ENCODE measurements at regions not wholly inside any gene's neighbourhood (a gene's known extent, or its start where the extent isn't known, plus 50 kb on each side); places are given as distances from the start of the nearest gene placed in this dataset.

GRCh38 chr9:107675351-107676259 lies 186.0 kb upstream of the KLF4 start:
- Histone ChIP-seq H3K27me3 (replicated peaks; ENCODE audit: control insufficient read depth, insufficient read depth, low read length) (no peaks in the 10 kb centered on the region), H3K4me1 (ENCODE audit: control insufficient read depth, insufficient read depth, low read length) (peaks cover 2% of the 10 kb centered on the region), H3K36me3 (ENCODE audit: control insufficient read depth, insufficient read depth, low read length, severe bottlenecking) (no peaks in the 10 kb centered on the region), H3K4me3 (ENCODE audit: low read length) (no peak overlapping the region), H3K9ac (ENCODE audit: low read length) (no peak overlapping the region), H3K9me3 (ENCODE audit: control insufficient read depth, low read length) (no peaks in the 10 kb centered on the region)
- DNase-seq (ENCODE audit: low read depth): no peak

GRCh38 chr9:107674721-107675277 lies 185.2 kb upstream of the KLF4 start:
- Histone ChIP-seq H3K27me3 (replicated peaks; ENCODE audit: control insufficient read depth, insufficient read depth, low read length) (no peaks in the 10 kb centered on the region), H3K9ac (ENCODE audit: low read length) (no peak overlapping the region), H3K4me3 (ENCODE audit: low read length) (no peak overlapping the region), H3K9me3 (ENCODE audit: control insufficient read depth, low read length) (no peaks in the 10 kb centered on the region), H3K36me3 (ENCODE audit: control insufficient read depth, insufficient read depth, low read length, severe bottlenecking) (no peaks in the 10 kb centered on the region), H3K4me1 (ENCODE audit: control insufficient read depth, insufficient read depth, low read length) (peaks cover 2% of the 10 kb centered on the region)
- peak; percentile 40 for DNase-seq (ENCODE audit: low read depth)

DNA sequence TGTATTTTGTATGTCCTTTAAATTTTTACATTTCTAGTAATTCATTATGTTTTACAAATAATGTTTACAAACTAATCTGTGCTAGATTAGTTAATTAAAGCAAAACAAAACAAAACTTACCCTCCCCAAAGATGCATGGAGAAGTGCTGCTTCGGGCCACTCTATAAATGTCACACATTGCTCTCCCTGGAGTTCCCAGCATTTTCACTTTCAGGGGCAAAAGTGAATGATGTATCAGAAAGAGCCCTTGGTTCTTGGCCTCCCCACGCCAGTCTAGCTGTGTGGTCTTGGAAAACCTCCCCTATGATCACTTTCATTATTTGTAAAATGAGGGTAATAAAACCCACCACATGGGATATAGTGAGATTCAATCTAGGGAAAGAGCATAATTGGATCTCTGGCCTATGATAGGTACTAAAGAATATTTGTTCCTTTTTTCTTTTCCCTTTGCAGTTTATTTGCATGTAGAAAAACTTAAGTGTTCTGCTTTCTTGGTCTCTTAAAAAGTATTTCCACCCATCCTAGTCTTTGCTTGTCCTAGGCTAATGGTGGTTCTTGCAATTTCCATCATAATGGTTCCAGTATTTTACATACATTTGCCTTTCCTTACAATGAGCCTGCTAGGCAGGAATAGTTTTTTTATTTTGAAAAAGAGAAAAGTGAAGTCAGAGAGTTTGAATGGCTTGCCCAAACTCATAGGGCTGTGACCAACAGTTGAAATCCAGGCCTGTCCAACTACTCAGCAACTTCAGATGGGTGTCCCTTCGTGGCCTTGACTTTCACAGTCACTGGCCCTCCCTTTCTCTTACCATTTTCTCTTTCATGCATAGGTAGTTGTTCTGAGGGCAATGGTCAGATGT lies 184.5 kb upstream of the KLF4 start:
- H3K9ac ChIP-seq (ENCODE audit: low read length): no peak overlapping the region
- H3K27me3 ChIP-seq (replicated peaks; ENCODE audit: control insufficient read depth, insufficient read depth, low read length): no peaks in the 10 kb centered on the region
- H3K9me3 ChIP-seq (ENCODE audit: control insufficient read depth, low read length): no peaks in the 10 kb centered on the region
- H3K4me3 ChIP-seq (ENCODE audit: low read length): no peak overlapping the region
- H3K4me1 ChIP-seq (ENCODE audit: control insufficient read depth, insufficient read depth, low read length): peaks cover 2% of the 10 kb centered on the region
- no peak for DNase-seq (ENCODE audit: low read depth)
- H3K36me3 ChIP-seq (ENCODE audit: control insufficient read depth, insufficient read depth, low read length, severe bottlenecking): no peaks in the 10 kb centered on the region

DNA sequence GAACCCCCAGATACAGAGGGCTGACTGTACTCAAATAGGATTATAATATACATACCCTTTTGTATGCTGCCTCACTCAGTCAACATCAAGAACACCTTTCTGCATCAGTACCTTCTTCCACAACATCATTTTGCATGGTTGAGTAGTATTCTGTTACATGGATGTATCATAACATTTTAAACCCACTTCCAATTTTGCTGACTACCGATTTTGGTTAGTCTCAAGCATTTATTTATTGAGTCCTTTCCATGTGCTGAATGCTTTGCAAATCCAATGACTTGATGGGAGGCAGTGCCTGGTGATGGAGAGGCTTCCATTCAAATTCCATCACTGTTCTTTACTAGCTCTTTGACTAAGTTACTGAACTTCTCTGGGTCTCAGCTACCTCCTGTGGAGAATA lies 182.0 kb upstream of the KLF4 start:
- Histone ChIP-seq H3K4me3 (ENCODE audit: low read length) (no peak overlapping the region), H3K27me3 (replicated peaks; ENCODE audit: control insufficient read depth, insufficient read depth, low read length) (no peaks in the 10 kb centered on the region), H3K36me3 (ENCODE audit: control insufficient read depth, insufficient read depth, low read length, severe bottlenecking) (no peaks in the 10 kb centered on the region), H3K9me3 (ENCODE audit: control insufficient read depth, low read length) (no peaks in the 10 kb centered on the region), H3K4me1 (ENCODE audit: control insufficient read depth, insufficient read depth, low read length) (peaks cover 5% of the 10 kb centered on the region), H3K9ac (ENCODE audit: low read length) (no peak overlapping the region)
- DNase-seq (ENCODE audit: low read depth): no peak

DNA sequence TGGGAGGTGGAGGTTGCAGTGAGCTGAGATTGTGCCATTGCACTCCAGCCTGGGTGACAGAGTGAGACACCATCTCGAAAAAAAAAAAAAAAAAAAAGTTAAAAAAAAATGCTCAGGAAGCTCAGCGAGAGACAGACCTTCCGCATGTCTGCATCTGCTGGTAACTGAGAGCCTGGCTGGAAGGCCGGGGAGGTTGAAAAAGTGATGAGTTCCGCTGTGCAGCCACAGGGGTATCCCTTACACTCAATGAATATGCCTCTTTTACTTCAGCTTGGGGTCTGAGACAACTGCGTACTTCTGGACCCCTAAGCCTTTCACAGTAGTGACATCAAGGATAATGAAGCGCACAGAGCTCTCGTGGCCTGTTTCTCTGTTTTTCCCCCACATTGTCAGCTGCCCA lies 179.9 kb upstream of the KLF4 start:
- Histone ChIP-seq H3K27me3 (replicated peaks; ENCODE audit: control insufficient read depth, insufficient read depth, low read length) (no peaks in the 10 kb centered on the region), H3K36me3 (ENCODE audit: control insufficient read depth, insufficient read depth, low read length, severe bottlenecking) (no peaks in the 10 kb centered on the region)
- DNase-seq (ENCODE audit: low read depth): no peak

GRCh38 chr9:107667231-107668070 lies 177.9 kb upstream of the KLF4 start:
- DNase-seq (ENCODE audit: low read depth): no peak
- H3K9ac ChIP-seq (ENCODE audit: low read length): no peak overlapping the region
- H3K4me3 ChIP-seq (ENCODE audit: low read length): no peak overlapping the region
- H3K27me3 ChIP-seq (replicated peaks; ENCODE audit: control insufficient read depth, insufficient read depth, low read length): no peaks in the 10 kb centered on the region
- H3K4me1 ChIP-seq (ENCODE audit: control insufficient read depth, insufficient read depth, low read length): peaks cover 5% of the 10 kb centered on the region
- H3K36me3 ChIP-seq (ENCODE audit: control insufficient read depth, insufficient read depth, low read length, severe bottlenecking): no peaks in the 10 kb centered on the region
- H3K9me3 ChIP-seq (ENCODE audit: control insufficient read depth, low read length): no peaks in the 10 kb centered on the region

More for the DNA sequence above, 179.9 kb upstream of the KLF4 start:
- no peak overlapping the region for H3K9ac ChIP-seq (ENCODE audit: low read length)
- no peak overlapping the region for H3K4me3 ChIP-seq (ENCODE audit: low read length)
- no peaks in the 10 kb centered on the region for H3K9me3 ChIP-seq (ENCODE audit: control insufficient read depth, low read length)
- peaks cover 5% of the 10 kb centered on the region for H3K4me1 ChIP-seq (ENCODE audit: control insufficient read depth, insufficient read depth, low read length)

DNA sequence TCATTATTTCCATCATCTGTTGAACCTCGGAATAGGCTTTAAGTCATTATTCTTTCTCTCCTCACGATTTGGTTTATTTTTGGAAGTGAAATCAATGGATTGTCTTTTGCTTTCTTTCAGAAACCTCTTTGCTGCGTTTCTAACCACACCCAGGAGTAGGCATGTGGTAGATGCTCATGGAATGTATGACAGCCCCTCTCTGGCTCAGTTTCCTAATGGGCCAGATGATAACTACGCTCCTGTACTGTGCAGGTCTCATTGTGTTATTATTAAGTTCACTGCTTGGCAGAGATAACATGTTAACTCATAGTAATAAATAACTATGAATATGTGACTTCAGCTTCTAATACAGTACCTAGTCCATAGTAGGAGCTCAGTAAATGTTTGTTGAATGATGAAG lies 175.5 kb upstream of the KLF4 start:
- H3K9ac ChIP-seq (ENCODE audit: low read length): no peak overlapping the region
- no peaks in the 10 kb centered on the region for H3K27me3 ChIP-seq (replicated peaks; ENCODE audit: control insufficient read depth, insufficient read depth, low read length)
- H3K9me3 ChIP-seq (ENCODE audit: control insufficient read depth, low read length): no peaks in the 10 kb centered on the region
- peaks cover 5% of the 10 kb centered on the region for H3K4me1 ChIP-seq (ENCODE audit: control insufficient read depth, insufficient read depth, low read length)
- no peaks in the 10 kb centered on the region for H3K36me3 ChIP-seq (ENCODE audit: control insufficient read depth, insufficient read depth, low read length, severe bottlenecking)
- DNase-seq (ENCODE audit: low read depth): no peak
- no peak overlapping the region for H3K4me3 ChIP-seq (ENCODE audit: low read length)

DNA sequence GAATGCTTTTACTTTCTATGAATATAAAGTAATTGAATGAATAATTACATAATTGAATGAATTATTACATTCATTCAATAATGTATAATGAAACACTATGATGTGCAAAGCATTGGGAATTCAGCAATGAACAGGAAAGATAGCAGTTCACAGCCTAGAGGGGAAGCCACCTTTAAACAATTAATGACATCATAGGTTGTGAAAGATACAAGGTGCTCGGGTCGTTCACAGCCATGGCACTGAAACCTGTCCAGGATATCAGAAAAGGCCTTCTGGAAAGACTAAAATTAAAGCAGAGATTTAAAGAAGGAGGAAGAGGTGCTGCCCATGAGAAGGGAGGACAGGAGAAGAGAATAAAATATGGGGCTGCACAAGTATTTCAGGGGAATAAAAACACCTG lies 171.4 kb upstream of the KLF4 start:
- Histone ChIP-seq H3K9me3 (ENCODE audit: control insufficient read depth, low read length) (peaks cover 8% of the 10 kb centered on the region), H3K4me3 (ENCODE audit: low read length) (no peak overlapping the region), H3K27me3 (replicated peaks; ENCODE audit: control insufficient read depth, insufficient read depth, low read length) (no peaks in the 10 kb centered on the region), H3K36me3 (ENCODE audit: control insufficient read depth, insufficient read depth, low read length, severe bottlenecking) (no peaks in the 10 kb centered on the region), H3K4me1 (ENCODE audit: control insufficient read depth, insufficient read depth, low read length) (no peaks in the 10 kb centered on the region), H3K9ac (ENCODE audit: low read length) (no peak overlapping the region)
- DNase-seq (ENCODE audit: low read depth): no peak

GRCh38 chr9:107653263-107653821 lies 163.8 kb upstream of the KLF4 start:
- H3K36me3 ChIP-seq (ENCODE audit: control insufficient read depth, insufficient read depth, low read length, severe bottlenecking): no peaks in the 10 kb centered on the region
- no peak for DNase-seq (ENCODE audit: low read depth)
- peaks cover 4% of the 10 kb centered on the region for H3K27me3 ChIP-seq (replicated peaks; ENCODE audit: control insufficient read depth, insufficient read depth, low read length)
- H3K9me3 ChIP-seq (ENCODE audit: control insufficient read depth, low read length): peaks cover 8% of the 10 kb centered on the region
- H3K9ac ChIP-seq (ENCODE audit: low read length): no peak overlapping the region
- no peak overlapping the region for H3K4me3 ChIP-seq (ENCODE audit: low read length)
- H3K4me1 ChIP-seq (ENCODE audit: control insufficient read depth, insufficient read depth, low read length): no peaks in the 10 kb centered on the region

GRCh38 chr9:107650995-107651394 lies 161.4 kb upstream of the KLF4 start:
- no peak overlapping the region for H3K9ac ChIP-seq (ENCODE audit: low read length)
- H3K36me3 ChIP-seq (ENCODE audit: control insufficient read depth, insufficient read depth, low read length, severe bottlenecking): no peaks in the 10 kb centered on the region
- peaks cover under 1% of the 10 kb centered on the region for H3K9me3 ChIP-seq (ENCODE audit: control insufficient read depth, low read length)
- no peak for DNase-seq (ENCODE audit: low read depth)
- H3K4me1 ChIP-seq (ENCODE audit: control insufficient read depth, insufficient read depth, low read length): peaks cover 3% of the 10 kb centered on the region
- no peak overlapping the region for H3K4me3 ChIP-seq (ENCODE audit: low read length)
- H3K27me3 ChIP-seq (replicated peaks; ENCODE audit: control insufficient read depth, insufficient read depth, low read length): peaks cover 4% of the 10 kb centered on the region
